ENCODE measurements at regions not wholly inside any gene's neighbourhood (a gene's known extent, or its start where the extent isn't known, plus 50 kb on each side); places are given as distances from the start of the nearest gene placed in this dataset.

GRCh38 chr17:45584092-45585036, 93.8 kb upstream of the PLEKHM1 start:
- TF ChIP-seq CTCF (IDR thresholded peaks at IDR 0.05), result no peak
- peak in 1 of 3 donors; percentile 32 for TF ChIP-seq POLR2A (IDR thresholded peaks at IDR 0.05)
